GM19239 (cell line): ENCODE measurements at regions not wholly inside any gene's neighbourhood (a gene's known extent, or its start where the extent isn't known, plus 50 kb on each side); places are given as distances from the start of the nearest gene placed in this dataset.

Experiments used
- DNase-seq: peaks from one replicate; pipeline ENCODE4 v3.0.0; 2011; ENCODE audit warnings: low spot score; ENCODE audit not compliant: insufficient read length
- FAIRE-seq: peaks from 2 replicates; lab custom pipeline; 2011; peaks lifted over from hg19 to GRCh38; lab: Jason Lieb, UNC

GRCh38 chr5:68378204-68378820, 162.8 kb downstream of the PIK3R1 start:
- DNase-seq (peak; percentile 12), FAIRE-seq (peak; percentile 86)

GRCh38 chr5:68379275-68380036, 163.9 kb downstream of the PIK3R1 start:
- FAIRE-seq, result peak; percentile 55
- DNase-seq, result no peak

DNA sequence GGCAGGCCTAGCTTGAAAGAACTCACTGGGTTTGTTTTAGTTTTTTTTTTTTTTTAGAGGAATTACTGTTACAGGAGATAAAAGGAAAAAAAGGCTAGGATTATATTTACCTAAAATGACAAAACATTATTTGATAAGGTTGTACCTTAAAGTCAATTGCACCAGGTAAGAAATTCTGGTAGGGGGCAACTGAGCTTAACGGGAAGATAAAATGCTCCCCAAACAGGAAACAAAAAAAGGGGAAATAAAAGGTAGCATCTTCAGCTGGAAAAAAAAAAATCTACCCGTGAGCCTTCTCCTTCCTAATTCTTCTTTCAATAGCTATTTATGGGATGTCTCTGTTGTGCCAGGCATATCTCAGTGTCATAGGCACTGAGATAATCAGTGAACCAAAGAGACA, 164.5 kb downstream of the PIK3R1 start:
- DNase-seq (no peak), FAIRE-seq (no peak)

DNA sequence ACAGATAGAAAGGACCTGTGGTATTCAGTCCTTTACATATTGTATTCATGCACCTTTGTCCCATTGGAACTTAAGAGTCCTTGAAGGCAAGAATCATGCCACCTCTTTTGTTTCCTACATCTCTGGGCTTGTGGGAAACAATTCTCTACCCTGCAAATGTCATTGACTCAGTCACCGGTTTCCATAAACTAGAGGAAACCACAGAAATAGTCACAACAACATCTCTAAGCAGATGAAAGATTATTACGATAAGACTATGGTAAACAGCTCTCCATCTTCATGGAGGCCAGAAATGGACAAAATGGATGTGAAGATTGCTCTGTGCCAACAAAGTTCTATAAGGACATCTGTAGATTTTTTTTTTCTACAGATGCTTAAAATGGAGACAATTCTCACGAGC, 165.5 kb downstream of the PIK3R1 start:
- FAIRE-seq, result no peak

GRCh38 chr5:68381909-68382308, 166.4 kb downstream of the PIK3R1 start:
- DNase-seq, result no peak
- FAIRE-seq, result no peak

More for the DNA sequence above, 165.5 kb downstream of the PIK3R1 start:
- DNase-seq, result no peak

DNA sequence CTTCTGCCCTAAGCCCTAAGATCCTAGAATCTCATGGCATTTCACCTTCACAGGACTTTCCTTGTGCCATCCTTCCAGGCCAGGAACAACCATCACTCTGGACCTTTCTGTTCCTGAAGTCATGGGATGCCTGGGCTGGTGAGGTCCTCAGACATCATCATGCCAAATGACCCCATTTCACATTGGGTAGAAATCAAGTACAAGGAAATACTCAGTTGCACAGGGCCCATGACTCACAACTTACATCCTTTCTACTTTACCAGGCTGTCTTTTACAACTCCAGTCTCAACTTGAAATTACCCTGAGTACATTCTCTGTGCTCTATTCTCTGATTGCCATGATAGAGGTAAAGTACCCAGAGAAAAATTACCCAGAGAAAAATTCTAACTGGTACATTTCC, 167.1 kb downstream of the PIK3R1 start:
- DNase-seq (no peak), FAIRE-seq (no peak)

DNA sequence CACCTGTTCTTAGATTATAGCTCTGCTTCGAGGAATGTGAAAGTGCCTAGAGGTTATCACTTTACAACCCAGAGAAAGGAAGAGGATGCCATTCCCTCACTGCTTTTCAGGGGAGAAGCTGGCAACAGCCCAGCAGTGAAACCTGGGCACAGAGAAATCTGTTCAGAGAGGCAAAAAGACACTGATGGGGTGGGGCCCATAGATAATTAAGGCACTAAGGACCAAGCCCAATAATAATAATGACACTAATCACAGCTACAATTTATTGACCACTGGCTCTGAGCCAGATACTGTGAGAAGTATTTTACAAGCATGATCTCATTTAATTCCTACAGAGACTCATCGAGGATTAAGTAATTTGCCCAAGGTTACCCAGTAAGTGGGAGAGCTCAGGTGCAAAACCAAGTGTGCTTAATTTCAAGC, 168.3 kb downstream of the PIK3R1 start:
- DNase-seq, result no peak
- FAIRE-seq, result no peak

GRCh38 chr5:68384936-68385594, 169.5 kb downstream of the PIK3R1 start:
- no peak for FAIRE-seq
- DNase-seq, result no peak

DNA sequence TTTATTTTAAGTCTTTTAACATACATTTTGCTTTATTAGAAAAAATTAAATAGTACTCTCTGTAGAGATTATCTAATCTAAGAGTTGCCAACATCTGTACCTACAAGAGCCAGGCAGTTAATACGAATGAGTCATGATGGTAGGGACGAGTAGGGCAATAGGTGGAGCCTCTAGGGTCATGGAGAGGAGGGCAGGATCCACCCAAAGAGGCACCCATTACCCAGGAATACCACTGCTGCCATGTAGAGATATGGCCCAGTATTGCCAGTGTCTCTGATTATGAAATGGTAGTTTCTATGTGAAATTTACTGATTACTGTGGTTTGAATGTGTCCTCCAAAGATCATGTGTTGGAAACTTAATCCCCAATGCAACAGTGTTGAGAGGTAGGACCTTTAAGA, 170.4 kb downstream of the PIK3R1 start:
- DNase-seq, result no peak
- no peak for FAIRE-seq

GRCh38 chr5:68387074-68387796, 171.7 kb downstream of the PIK3R1 start:
- DNase-seq, result no peak
- no peak for FAIRE-seq

DNA sequence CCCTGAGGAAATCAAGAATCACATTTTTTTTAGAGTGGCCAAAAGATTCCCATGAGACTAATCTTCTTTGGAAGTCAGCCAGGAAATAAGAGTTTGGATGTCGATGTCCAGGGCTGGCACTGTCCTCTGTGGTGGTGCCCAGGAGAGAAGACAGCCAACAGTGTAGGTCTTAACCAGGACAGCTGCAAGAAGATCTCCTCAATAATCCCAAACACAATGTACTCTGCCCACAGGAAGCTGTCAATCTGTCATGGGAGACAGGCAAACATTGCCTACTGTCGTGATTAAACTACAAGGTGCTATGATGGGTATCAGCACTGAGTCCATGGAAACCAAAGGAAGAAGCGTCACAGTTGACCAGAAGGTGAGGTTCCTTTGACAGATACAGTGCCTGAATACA, 174.1 kb downstream of the PIK3R1 start:
- DNase-seq, result no peak
- FAIRE-seq, result no peak

GRCh38 chr5:68392617-68393016, 177.1 kb downstream of the PIK3R1 start:
- FAIRE-seq, result no peak
- DNase-seq, result no peak

DNA sequence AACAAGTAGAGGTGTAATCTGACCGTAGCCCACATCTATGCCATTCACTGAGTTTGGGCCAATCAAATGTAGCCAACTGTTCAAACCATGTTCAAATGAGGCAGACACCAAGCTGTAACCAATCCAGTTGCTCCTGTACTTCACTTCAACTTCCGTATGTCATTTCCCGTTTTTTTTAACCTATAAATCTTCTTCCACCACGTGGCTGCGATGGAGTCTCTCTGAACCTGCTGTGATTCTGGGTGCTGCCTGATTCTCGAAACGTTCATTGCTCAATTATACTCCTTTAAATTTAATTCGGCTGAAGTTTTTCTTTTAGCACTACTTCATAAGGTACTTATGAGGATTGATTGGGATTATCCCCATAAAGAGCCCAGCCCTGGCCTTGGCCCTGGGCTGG, 179.7 kb downstream of the PIK3R1 start:
- FAIRE-seq, result no peak
- no peak for DNase-seq

- DNase-seq (no peak), FAIRE-seq (no peak)
Measured at GRCh38 chr5:68395926-68396511, 180.5 kb downstream of the PIK3R1 start.

- DNase-seq (no peak), FAIRE-seq (no peak)
Measured at GRCh38 chr5:68396722-68397121, 181.2 kb downstream of the PIK3R1 start.

- DNase-seq (no peak), FAIRE-seq (no peak)
Measured at GRCh38 chr5:68398146-68398812, 182.7 kb downstream of the PIK3R1 start.

GRCh38 chr5:68403301-68403700, 187.7 kb downstream of the PIK3R1 start:
- DNase-seq (no peak), FAIRE-seq (no peak)

DNA sequence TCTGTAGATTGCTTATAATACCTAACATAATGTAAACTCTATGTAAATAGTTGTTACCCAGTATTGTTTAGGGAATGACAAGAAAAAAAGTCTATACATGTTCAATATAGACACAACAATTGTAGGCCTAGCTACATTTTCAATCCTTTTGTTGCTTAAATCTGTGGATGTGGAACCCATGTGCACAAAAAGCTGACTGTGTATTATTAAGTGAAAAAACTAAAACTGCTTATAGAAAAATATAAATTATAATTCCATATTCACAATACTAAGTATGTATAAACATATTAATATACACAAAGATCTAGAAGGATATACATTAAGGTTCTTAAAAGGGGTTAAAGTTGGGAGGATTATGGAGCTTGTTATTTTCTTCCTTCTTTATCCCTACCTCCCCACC, 188.7 kb downstream of the PIK3R1 start:
- FAIRE-seq, result no peak
- no peak for DNase-seq

DNA sequence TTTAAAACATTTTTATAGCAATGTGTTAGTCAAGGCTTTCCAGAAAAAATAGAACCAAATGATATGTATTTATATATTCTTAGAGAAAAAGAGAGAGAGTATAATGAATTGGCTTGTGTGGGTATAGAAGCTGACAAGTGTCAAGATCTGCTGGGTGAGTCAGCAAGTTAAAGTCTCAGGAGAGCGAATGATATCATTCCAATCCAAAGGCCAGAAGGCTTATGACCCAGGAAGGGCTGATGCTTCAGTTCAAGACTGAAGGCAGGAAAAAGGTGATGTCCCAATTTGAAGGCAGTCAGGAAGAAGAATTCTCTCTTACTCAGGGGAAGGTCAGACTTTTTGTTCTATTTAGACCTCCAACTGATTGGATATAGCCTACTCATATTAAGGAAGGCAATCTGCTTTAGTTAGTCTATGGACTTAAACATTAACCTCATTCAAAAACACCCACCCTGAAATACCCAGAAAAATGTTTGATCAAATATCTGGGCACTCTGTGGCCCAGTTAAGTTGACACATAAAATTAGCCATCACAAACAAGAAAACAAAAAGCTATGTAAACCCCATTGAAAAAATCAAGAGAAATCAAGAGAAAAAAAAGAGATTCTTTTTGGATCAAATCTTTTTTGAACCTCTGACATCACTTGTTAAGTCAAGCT, 189.6 kb downstream of the PIK3R1 start:
- FAIRE-seq, result no peak

More for the DNA sequence above, 189.6 kb downstream of the PIK3R1 start:
- no peak for DNase-seq
